Gastroesophageal sphincter (tissue), 4 donors: ENCODE measurements at regions not wholly inside any gene's neighbourhood (a gene's known extent, or its start where the extent isn't known, plus 50 kb on each side); places are given as distances from the start of the nearest gene placed in this dataset.

Source experiments
- ATAC-seq: fragments of 150-250 bp; one replicate; pipeline ENCODE4 v1.9.1; 2016; ENCODE audit warnings: mild to moderate bottlenecking, moderate library complexity
- H3K27ac ChIP-seq, 4 donors: fragments of 200-600 bp; sonication (generic) in 3 of 4; 1 replicate in 3 of 4; 2 replicates in 1 of 4; pipeline ENCODE4 v1.5.1; 2016 to 2019
- H3K27me3 ChIP-seq: fragments of 200-600 bp; sonication (generic); one replicate; pipeline ENCODE4 v1.5.1; 2019
- H3K36me3 ChIP-seq, 2 donors: fragments of 200-600 bp; sonication (generic); one replicate each; pipeline ENCODE4 v1.5.1; 2019; ENCODE audit warnings: control low read depth in 1 of 2
- H3K4me1 ChIP-seq, 3 donors: fragments of 200-600 bp; sonication (generic); 1 replicate in 2 of 3; 2 replicates in 1 of 3; pipeline ENCODE4 v1.5.1; 2016 to 2019; ENCODE audit warnings: control low read depth in 2 of 3
- H3K4me3 ChIP-seq, 2 donors: fragments of 200-600 bp; sonication (generic); one replicate each; pipeline ENCODE4 v1.5.1; 2019; ENCODE audit warnings: mild to moderate bottlenecking in 1 of 2, moderate library complexity in 1 of 2
- H3K9me3 ChIP-seq, 3 donors: fragments of 200-600 bp; sonication (generic); one replicate each; pipeline ENCODE4 v1.5.1; 2017 to 2019; ENCODE audit warnings: control low read depth in 2 of 3
- EP300 ChIP-seq: sonication (generic); formaldehyde crosslinking; IDR thresholded peaks from one replicate; pipeline ENCODE4 v1.6.1; 2017; ENCODE audit warnings: antibody characterized with exemption, mild to moderate bottlenecking
- POLR2A ChIP-seq, 2 donors: fragments of 450-650 bp; IDR thresholded peaks; one replicate each; pipeline ENCODE4 v1.6.1; 2017; ENCODE audit warnings: antibody characterized with exemption in 2 of 2, mild to moderate bottlenecking in 2 of 2, moderate library complexity in 1 of 2
- POLR2AphosphoS5 ChIP-seq: sonication (generic); formaldehyde crosslinking; IDR thresholded peaks from one replicate; pipeline ENCODE4 v1.6.1; 2017; ENCODE audit warnings: antibody characterized with exemption
- WGBS, 2 donors: methylation state at CpG; one replicate each; pipeline ENCODE4 v1.1.5; 2018; ENCODE audit warnings: low coverage in 1 of 2; 5-methylcytosine and 5-hydroxymethylcytosine counted together
- TF ChIP-seq, protein P1 (sequence below), 4 experiments: fragments of 200-600 bp in 2 of 4; fragments of 450-650 bp in 2 of 4; sonication (generic) in 1 of 4; IDR thresholded peaks; one replicate each; pipeline ENCODE4 v1.5.1; 2017 to 2019; ENCODE audit warnings: antibody characterized with exemption in 4 of 4, mild to moderate bottlenecking in 2 of 4, moderate library complexity in 2 of 4

DNA sequence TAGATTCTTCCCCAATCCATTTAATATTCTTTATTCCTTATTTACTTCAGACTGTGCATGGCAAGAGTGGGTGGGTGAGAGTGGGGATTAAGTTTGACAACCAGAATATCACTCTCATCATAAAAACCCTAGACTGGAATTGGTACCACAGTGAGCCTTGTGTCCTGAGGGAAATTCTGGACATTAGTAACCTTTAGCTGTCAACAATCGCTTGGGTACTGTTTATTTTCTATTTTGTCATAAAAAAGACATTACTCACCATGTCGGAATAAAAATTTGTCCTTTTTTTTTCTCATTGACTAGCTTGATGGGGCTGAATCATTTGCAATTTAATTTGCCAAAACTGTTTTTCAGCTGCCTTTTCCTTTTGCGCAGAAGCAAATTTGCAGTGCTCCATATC is 176.1 kb upstream of the SEMA3C start:
- H3K4me1 ChIP-seq = no peaks in the 10 kb centered on the region
- no peak overlapping the region for H3K27ac ChIP-seq
- no peak overlapping the region for H3K4me3 ChIP-seq
- ATAC-seq = no peak
- TF ChIP-seq, protein P1, sequence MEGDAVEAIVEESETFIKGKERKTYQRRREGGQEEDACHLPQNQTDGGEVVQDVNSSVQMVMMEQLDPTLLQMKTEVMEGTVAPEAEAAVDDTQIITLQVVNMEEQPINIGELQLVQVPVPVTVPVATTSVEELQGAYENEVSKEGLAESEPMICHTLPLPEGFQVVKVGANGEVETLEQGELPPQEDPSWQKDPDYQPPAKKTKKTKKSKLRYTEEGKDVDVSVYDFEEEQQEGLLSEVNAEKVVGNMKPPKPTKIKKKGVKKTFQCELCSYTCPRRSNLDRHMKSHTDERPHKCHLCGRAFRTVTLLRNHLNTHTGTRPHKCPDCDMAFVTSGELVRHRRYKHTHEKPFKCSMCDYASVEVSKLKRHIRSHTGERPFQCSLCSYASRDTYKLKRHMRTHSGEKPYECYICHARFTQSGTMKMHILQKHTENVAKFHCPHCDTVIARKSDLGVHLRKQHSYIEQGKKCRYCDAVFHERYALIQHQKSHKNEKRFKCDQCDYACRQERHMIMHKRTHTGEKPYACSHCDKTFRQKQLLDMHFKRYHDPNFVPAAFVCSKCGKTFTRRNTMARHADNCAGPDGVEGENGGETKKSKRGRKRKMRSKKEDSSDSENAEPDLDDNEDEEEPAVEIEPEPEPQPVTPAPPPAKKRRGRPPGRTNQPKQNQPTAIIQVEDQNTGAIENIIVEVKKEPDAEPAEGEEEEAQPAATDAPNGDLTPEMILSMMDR (IDR thresholded peaks at IDR 0.05) = no peak
- TF ChIP-seq POLR2AphosphoS5 (no peak), POLR2A (IDR thresholded peaks at IDR 0.05) (no peak), EP300 (no peak)
- no peaks in the 10 kb centered on the region for H3K27me3 ChIP-seq
- 74 to 88% methylated on average over 3 of the region's 3 CpGs for WGBS, 2 donors
- no peaks in the 10 kb centered on the region for H3K36me3 ChIP-seq
- no peaks in the 10 kb centered on the region for H3K9me3 ChIP-seq

DNA sequence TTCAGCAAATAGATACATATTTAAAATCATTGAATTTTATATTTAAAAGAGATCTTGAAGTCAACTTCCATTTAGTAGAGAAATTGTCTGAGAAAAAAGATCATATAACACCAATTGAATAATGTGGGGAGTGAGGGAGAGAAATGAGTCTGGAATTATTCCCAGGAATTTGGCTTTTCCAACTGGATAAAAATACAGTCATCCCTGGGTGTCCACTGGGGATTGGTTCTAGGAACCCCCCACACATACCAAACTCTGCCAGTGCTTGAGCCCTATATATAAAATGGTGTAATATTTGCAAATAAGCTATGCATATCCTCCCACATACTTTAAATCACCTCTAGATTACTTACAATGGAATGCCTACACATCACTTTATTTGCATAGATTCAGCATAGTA is 162.8 kb upstream of the SEMA3C start:
- H3K4me3 ChIP-seq = no peak overlapping the region
- H3K36me3 ChIP-seq = no peaks in the 10 kb centered on the region
- peaks cover 0 to 10% (median 0%) of the 10 kb centered on the region in 3 donors for H3K9me3 ChIP-seq
- H3K27ac ChIP-seq = no peak overlapping the region
- no peaks in the 10 kb centered on the region for H3K27me3 ChIP-seq
- TF ChIP-seq POLR2A (IDR thresholded peaks at IDR 0.05) = no peak
- TF ChIP-seq, protein P1 (IDR thresholded peaks at IDR 0.05) = no peak
- no peak for TF ChIP-seq POLR2AphosphoS5
- TF ChIP-seq EP300 = no peak
- ATAC-seq = no peak
- H3K4me1 ChIP-seq = no peaks in the 10 kb centered on the region

DNA sequence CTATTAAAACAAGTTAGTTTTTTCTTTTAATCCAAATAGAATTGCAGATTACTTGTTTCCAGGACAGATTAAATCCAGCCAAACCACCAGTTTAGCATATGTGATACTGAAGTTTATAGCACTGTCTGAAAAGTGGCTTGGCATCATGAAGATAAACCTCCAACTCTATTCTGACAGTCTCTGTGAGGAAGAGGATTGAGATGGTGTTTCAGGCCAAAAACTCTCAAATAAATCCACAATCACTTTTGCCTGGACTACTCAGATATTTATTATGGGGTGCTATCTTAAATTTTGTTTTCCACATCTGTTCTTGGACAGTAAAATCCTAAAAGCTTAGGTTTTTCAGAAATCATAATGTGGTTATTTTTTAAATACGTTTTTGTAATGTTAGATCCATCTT is 161.7 kb upstream of the SEMA3C start:
- H3K9me3 ChIP-seq = peaks cover 0 to 11% (median 0%) of the 10 kb centered on the region in 3 donors
- no peak for TF ChIP-seq EP300
- TF ChIP-seq POLR2AphosphoS5 = no peak
- TF ChIP-seq, protein P1 (IDR thresholded peaks at IDR 0.05) = no peak
- TF ChIP-seq POLR2A (IDR thresholded peaks at IDR 0.05) = no peak
- no peaks in the 10 kb centered on the region for H3K27me3 ChIP-seq
- H3K27ac ChIP-seq = no peak overlapping the region
- no peak overlapping the region for H3K4me3 ChIP-seq
- ATAC-seq = no peak
- no peaks in the 10 kb centered on the region for H3K4me1 ChIP-seq
- no peaks in the 10 kb centered on the region for H3K36me3 ChIP-seq
- WGBS, 2 donors = 74 to 94% methylated on average over 1 of the region's 1 CpG

DNA sequence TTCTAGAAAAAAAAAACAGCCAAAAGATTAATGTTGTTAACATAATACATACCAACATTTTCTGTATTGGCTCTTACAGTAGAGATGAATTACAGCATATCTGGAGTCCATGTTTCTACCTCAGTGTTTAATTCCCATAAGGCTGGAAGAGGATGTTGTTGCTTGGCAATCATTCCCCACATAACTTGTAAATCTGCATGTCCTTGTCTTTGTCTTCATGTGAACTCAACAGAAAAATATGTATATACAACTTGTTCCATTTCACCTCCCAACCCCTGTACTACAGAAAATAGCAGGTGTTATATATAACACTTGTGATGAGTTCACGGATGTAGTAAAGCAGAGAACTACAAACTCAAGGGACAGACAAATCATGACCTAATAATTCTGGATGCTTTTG is 160.9 kb upstream of the SEMA3C start:
- 36 to 54% methylated on average over 1 of the region's 1 CpG for WGBS, 2 donors
- TF ChIP-seq POLR2AphosphoS5 (no peak), EP300 (no peak), POLR2A (IDR thresholded peaks at IDR 0.05) (no peak)
- TF ChIP-seq, protein P1 (IDR thresholded peaks at IDR 0.05) = no peak
- H3K4me1 ChIP-seq = no peaks in the 10 kb centered on the region
- ATAC-seq = no peak
- no peak overlapping the region for H3K27ac ChIP-seq
- no peaks in the 10 kb centered on the region for H3K27me3 ChIP-seq
- H3K36me3 ChIP-seq = no peaks in the 10 kb centered on the region
- no peak overlapping the region for H3K4me3 ChIP-seq
- peaks cover 0 to 11% (median 0%) of the 10 kb centered on the region in 3 donors for H3K9me3 ChIP-seq

DNA sequence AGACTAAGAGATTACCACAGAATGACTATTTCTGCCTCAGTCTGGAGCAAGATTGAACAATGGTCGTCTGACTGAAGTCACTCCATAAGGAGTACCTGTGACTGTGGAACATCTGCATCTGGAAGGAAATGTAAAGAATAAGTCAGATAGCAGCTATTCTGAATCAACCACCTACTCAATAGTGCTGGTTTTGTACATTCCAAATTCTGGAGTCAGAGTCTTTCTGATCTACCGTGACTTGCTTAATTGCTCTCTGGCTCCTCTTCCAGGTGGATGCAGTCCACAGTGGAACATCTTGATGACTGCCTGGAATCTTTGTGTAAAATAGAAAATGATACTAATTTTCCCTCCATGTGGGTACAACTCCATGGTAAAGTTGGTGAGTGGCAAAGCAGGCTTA is 156.3 kb upstream of the SEMA3C start:
- Histone ChIP-seq H3K36me3 (no peaks in the 10 kb centered on the region), H3K4me3 (no peak overlapping the region), H3K27me3 (no peaks in the 10 kb centered on the region), H3K27ac (no peak overlapping the region), H3K9me3 (peaks cover 0 to 11% (median 0%) of the 10 kb centered on the region in 3 donors), H3K4me1 (no peaks in the 10 kb centered on the region)
- TF ChIP-seq POLR2A (IDR thresholded peaks at IDR 0.05) (no peak), EP300 (no peak), POLR2AphosphoS5 (no peak)
- TF ChIP-seq, protein P1 (IDR thresholded peaks at IDR 0.05) = no peak
- WGBS, 2 donors = 67 to 75% methylated on average over 1 to 2 of the region's 2 CpGs
- ATAC-seq = no peak
